GM12891 (cell line): ENCODE measurements at regions not wholly inside any gene's neighbourhood (a gene's known extent, or its start where the extent isn't known, plus 50 kb on each side); places are given as distances from the start of the nearest gene placed in this dataset.

Experiments used
- DNase-seq: peaks from one replicate; pipeline ENCODE4 v3.0.0; 2011; ENCODE audit warnings: low spot score; ENCODE audit not compliant: insufficient read length
- FAIRE-seq: peaks from 2 replicates; lab custom pipeline; 2011; peaks lifted over from hg19 to GRCh38; lab: Jason Lieb, UNC
- PAX5 ChIP-seq: IDR thresholded peaks from 2 replicates; pipeline ENCODE4 v1.6.1; 2011; ENCODE audit warnings: low read length, moderate library complexity, mild to moderate bottlenecking; ENCODE audit not compliant: insufficient read depth, severe bottlenecking
- POLR2A ChIP-seq: IDR thresholded peaks from 2 replicates; pipeline ENCODE4 v1.6.1; 2011; ENCODE audit warnings: low read depth, low read length, control low read depth
- POLR2AphosphoS5 ChIP-seq: IDR thresholded peaks from 2 replicates; pipeline ENCODE4 v1.6.1; 2011; ENCODE audit warnings: low read depth, low read length, control low read depth
- POU2F2 ChIP-seq: IDR thresholded peaks from 2 replicates; pipeline ENCODE4 v1.6.1; 2011; ENCODE audit warnings: low read depth, mild to moderate bottlenecking, control low read depth, low read length, moderate library complexity
- SPI1 ChIP-seq: IDR thresholded peaks from 2 replicates; pipeline ENCODE4 v1.6.1; 2011; ENCODE audit warnings: low read depth, low read length, control low read depth
- TAF1 ChIP-seq: IDR thresholded peaks from 2 replicates; pipeline ENCODE4 v1.6.1; 2011; ENCODE audit warnings: low read depth, low read length, control low read depth

GRCh38 chr5:96054311-96055030, 92.8 kb upstream of the ELL2 start:
- TF ChIP-seq POLR2A (no peak), POU2F2 (no peak), SPI1 (no peak), TAF1 (no peak), PAX5 (no peak), POLR2AphosphoS5 (no peak)
- DNase-seq (no peak), FAIRE-seq (no peak)

DNA sequence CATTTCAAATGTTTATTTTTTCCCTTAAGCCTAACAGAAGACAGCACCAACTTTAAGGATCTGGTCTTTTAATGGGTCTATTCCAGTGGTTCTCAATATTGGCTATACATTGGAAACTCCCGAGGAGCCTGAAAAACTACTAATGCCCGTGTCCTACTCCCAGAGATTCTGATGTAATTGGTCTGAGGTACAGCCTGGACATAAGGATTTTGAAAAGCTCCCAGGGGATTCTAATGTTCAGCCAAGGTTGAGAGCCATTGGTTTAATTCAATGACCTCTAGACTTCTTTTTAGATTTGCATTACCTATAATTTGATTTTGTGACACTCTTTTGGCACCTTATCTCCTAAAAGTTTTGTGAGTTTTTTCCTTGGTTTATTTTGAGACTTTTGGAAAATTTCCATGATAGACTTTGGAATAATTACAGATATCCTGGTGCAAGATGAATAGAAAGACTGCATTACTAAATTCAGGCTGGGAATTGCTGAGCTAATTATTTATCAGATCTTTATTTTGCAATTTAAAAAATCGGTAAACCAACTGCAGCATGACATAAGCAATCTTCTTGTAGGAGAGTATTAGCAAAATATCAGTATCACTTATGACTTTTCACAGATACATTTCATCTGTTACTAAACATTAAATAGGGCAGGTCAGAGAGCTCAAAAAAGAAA, 91.5 kb upstream of the ELL2 start:
- no peak for TF ChIP-seq TAF1
- no peak for TF ChIP-seq POLR2A
- no peak for TF ChIP-seq PAX5
- TF ChIP-seq POU2F2 = no peak
- no peak for TF ChIP-seq POLR2AphosphoS5
- no peak for TF ChIP-seq SPI1
- DNase-seq (no peak), FAIRE-seq (no peak)

- TF ChIP-seq TAF1 = no peak
- no peak for TF ChIP-seq POU2F2
- no peak for TF ChIP-seq POLR2AphosphoS5
- no peak for TF ChIP-seq SPI1
- TF ChIP-seq PAX5 = no peak
- TF ChIP-seq POLR2A = no peak
- no peak for FAIRE-seq
Measured at GRCh38 chr5:96052374-96052773, 90.7 kb upstream of the ELL2 start.

GRCh38 chr5:96051401-96051830, 89.8 kb upstream of the ELL2 start:
- DNase-seq (no peak), FAIRE-seq (no peak)
- TF ChIP-seq POLR2AphosphoS5 (no peak), TAF1 (no peak), SPI1 (no peak), POLR2A (no peak), POU2F2 (no peak), PAX5 (no peak)

More at GRCh38 chr5:96052374-96052773, 90.7 kb upstream of the ELL2 start:
- DNase-seq = no peak

GRCh38 chr5:96050273-96050880, 88.7 kb upstream of the ELL2 start:
- FAIRE-seq = no peak
- TF ChIP-seq POLR2A = no peak
- no peak for TF ChIP-seq POU2F2
- no peak for TF ChIP-seq PAX5
- no peak for TF ChIP-seq TAF1
- TF ChIP-seq SPI1 = no peak
- TF ChIP-seq POLR2AphosphoS5 = no peak
- DNase-seq = no peak

DNA sequence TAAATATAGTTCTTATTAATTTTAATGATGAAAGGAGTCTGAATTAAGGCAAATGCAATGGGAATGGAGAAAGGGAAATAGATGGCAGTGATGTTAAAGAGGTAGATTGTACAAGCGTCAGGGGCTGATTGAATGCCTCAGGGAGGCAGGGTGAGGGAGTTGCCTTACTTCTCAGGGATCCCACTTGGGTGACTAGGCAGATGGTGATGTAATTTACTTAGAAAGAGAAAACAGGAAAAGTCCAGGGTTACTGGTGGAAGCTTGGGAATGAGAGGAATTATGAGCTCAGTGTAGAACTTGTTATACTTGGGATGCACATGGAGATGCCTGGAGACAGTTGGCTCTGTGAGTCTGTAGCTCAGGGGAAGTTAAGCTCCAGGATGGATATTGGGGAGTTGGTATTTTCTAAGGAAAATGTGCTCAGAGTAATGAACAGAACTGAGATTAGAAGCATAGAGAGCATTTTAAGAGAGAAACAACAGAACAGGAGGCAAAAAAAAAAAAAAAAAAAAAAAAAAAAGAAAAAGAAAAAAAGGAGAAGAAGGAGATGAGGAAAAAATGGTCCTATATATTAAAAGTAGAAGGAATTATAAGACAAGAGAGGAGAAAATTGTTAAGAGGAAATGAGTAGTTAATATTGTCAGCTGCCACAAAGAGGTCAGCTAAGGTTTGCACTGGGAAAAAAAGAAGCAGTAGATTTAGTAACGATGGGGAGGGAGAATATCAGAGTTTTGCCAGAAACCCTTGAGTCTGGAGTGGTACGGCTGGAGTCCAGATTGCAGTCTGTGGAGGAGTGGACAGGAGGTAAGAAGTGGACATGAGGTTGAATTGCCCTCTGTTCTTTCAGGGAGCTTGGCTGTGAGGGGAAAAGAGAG, 88.0 kb upstream of the ELL2 start:
- no peak for FAIRE-seq
- DNase-seq = no peak
- TF ChIP-seq TAF1 = no peak
- no peak for TF ChIP-seq POU2F2
- no peak for TF ChIP-seq PAX5
- no peak for TF ChIP-seq POLR2AphosphoS5
- no peak for TF ChIP-seq POLR2A
- no peak for TF ChIP-seq SPI1

- TF ChIP-seq POLR2AphosphoS5 (no peak), PAX5 (no peak), POU2F2 (no peak), TAF1 (no peak), SPI1 (no peak)
Measured at GRCh38 chr5:96048763-96049162, 87.1 kb upstream of the ELL2 start.

DNA sequence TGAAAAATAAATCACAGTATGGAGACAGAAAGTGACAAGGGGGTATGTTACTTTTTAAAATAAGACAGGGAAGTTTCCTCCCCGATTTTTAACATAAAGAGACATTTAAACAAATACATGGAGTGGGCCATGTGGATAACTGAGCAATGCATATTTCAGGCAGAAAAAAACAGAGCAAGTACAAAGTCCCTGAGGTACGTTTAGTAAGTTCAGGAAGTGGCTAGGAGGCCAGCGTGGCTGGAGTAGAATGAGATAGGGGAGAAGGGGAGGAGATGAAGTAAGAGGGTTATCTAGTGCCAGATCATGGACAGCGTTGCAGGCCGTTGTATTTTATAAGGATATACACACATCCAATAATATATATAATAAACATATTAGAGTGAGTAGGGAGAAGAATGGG, 84.2 kb upstream of the ELL2 start:
- DNase-seq = no peak
- FAIRE-seq = no peak
- no peak for TF ChIP-seq POLR2A
- no peak for TF ChIP-seq POU2F2
- TF ChIP-seq TAF1 = no peak
- TF ChIP-seq POLR2AphosphoS5 = no peak
- TF ChIP-seq SPI1 = no peak
- no peak for TF ChIP-seq PAX5

More at GRCh38 chr5:96048763-96049162, 87.1 kb upstream of the ELL2 start:
- no peak for FAIRE-seq
- DNase-seq = no peak
